Naive thymus-derived CD4-positive, alpha-beta T cell (primary cell): ENCODE measurements at regions not wholly inside any gene's neighbourhood (a gene's known extent, or its start where the extent isn't known, plus 50 kb on each side); places are given as distances from the start of the nearest gene placed in this dataset.

Source experiments
- ATAC-seq: fragments of 150-1000 bp; cut with Tn5 transposase; 2 replicates; pipeline ENCODE4 v1.10.0; 2021; ENCODE audit warnings: mild to moderate bottlenecking, moderate library complexity
- CTCF ChIA-PET: fragments of 350-600 bp; sonication (Branson Sonifier 250); formaldehyde crosslinking; loops from one replicate; lab custom pipeline; 2021; ENCODE audit warnings: antibody characterized with exemption; lab: Charles Lee
- POLR2A ChIA-PET: fragments of 350-600 bp; sonication (Branson Sonifier 250); formaldehyde crosslinking; loops from one replicate; lab custom pipeline; 2021; ENCODE audit warnings: antibody characterized with exemption, inconsistent platforms; lab: Charles Lee
- DNase-seq, 9 donors: peaks; one replicate each; pipeline versions ENCODE4 v3.0.0 to v3.0.0-alpha.2; 2020 to 2022; ENCODE audit warnings: mixed read lengths in 1 of 9
- H3K27ac ChIP-seq: one replicate; pipeline ENCODE4 v1.7.0; 2013; ENCODE audit warnings: mild to moderate bottlenecking, low read depth, low read length, moderate library complexity
- H3K27me3 ChIP-seq, 2 donors: one replicate each; pipeline ENCODE4 v1.7.0; 2013; ENCODE audit warnings: low read length in 2 of 2, mild to moderate bottlenecking in 2 of 2, moderate library complexity in 2 of 2; ENCODE audit not compliant: control insufficient read depth in 2 of 2, insufficient read depth in 2 of 2
- H3K36me3 ChIP-seq, 3 experiments: 1 replicate in 2 of 3; 2 replicates in 1 of 3; pipeline ENCODE4 v1.7.0; 2013; ENCODE audit warnings: low read length in 3 of 3, mild to moderate bottlenecking in 3 of 3, moderate library complexity in 1 of 3; ENCODE audit not compliant: insufficient read depth in 3 of 3, control insufficient read depth in 2 of 3
- H3K4me1 ChIP-seq, 2 donors: one replicate each; pipeline ENCODE4 v1.7.0; 2013; ENCODE audit warnings: low read length in 2 of 2, mild to moderate bottlenecking in 2 of 2, moderate library complexity in 1 of 2; ENCODE audit not compliant: control insufficient read depth in 2 of 2, insufficient read depth in 2 of 2
- H3K4me3 ChIP-seq: 2 replicates; pipeline ENCODE4 v1.7.0; 2013; ENCODE audit warnings: mild to moderate bottlenecking, low read length
- H3K9me3 ChIP-seq, 3 experiments: 1 replicate in 2 of 3; 2 replicates in 1 of 3; pipeline ENCODE4 v1.7.0; 2013; ENCODE audit warnings: low read length in 3 of 3; ENCODE audit not compliant: control insufficient read depth in 2 of 3
- H3K27ac Mint-ChIP-seq, 9 donors: one replicate each; pipeline ENCODE4 v1.8.0; 2020 to 2022; ENCODE audit warnings: mixed read lengths in 9 of 9, mild to moderate bottlenecking in 8 of 9, moderate library complexity in 5 of 9, inconsistent platforms in 2 of 9
- H3K27me3 Mint-ChIP-seq, 5 donors: one replicate each; pipeline ENCODE4 v1.8.0; 2021 to 2022; ENCODE audit warnings: mixed read lengths in 5 of 5, mild to moderate bottlenecking in 1 of 5
- H3K36me3 Mint-ChIP-seq, 5 donors: one replicate each; pipeline ENCODE4 v1.8.0; 2020 to 2022; ENCODE audit warnings: mixed read lengths in 5 of 5, mild to moderate bottlenecking in 3 of 5, inconsistent platforms in 1 of 5
- H3K4me1 Mint-ChIP-seq, 7 donors: one replicate each; pipeline ENCODE4 v1.8.0; 2020 to 2022; ENCODE audit warnings: mixed read lengths in 7 of 7, mild to moderate bottlenecking in 3 of 7, inconsistent platforms in 1 of 7
- H3K4me3 Mint-ChIP-seq, 10 donors: one replicate each; pipeline ENCODE4 v1.8.0; 2020 to 2022; ENCODE audit warnings: mild to moderate bottlenecking in 10 of 10, mixed read lengths in 10 of 10, moderate library complexity in 6 of 10, inconsistent platforms in 2 of 10
- H3K9me3 Mint-ChIP-seq, 11 donors: one replicate each; pipeline ENCODE4 v1.8.0; 2020 to 2022; ENCODE audit warnings: mixed read lengths in 11 of 11, mild to moderate bottlenecking in 4 of 11, inconsistent platforms in 1 of 11, moderate library complexity in 1 of 11
- intact Hi-C, 2 donors: fragments of 100-400 bp; cut with micrococcal nuclease; formaldehyde crosslinking; loops; one replicate each; pipeline ENCODE4 v1.15.1; 2023

GRCh38 chr7:130923365-130923764, 189.4 kb upstream of the KLF14 start:
- H3K36me3 Mint-ChIP-seq: peaks cover 0 to 29% (median 12%) of the 10 kb centered on the region in 5 donors
- Histone ChIP-seq H3K27me3 (no peaks in the 10 kb centered on the region), H3K36me3 (peaks cover 0 to 24% (median 0%) of the 10 kb centered on the region in 3 experiments), H3K27ac (no peak overlapping the region), H3K9me3 (no peaks in the 10 kb centered on the region), H3K4me3 (no peak overlapping the region), H3K4me1 (peaks cover 23 to 43% of the 10 kb centered on the region in 2 donors)
- intact Hi-C loops: no loop called here
- H3K4me1 Mint-ChIP-seq: peaks cover 60 to 95% (median 80%) of the 10 kb centered on the region in 7 donors
- CTCF ChIA-PET: no interaction called here
- H3K27ac Mint-ChIP-seq: peak overlapping the region; percentile 3 to 82 (median 57)
- no peak for DNase-seq
- POLR2A ChIA-PET: interaction anchor here (3.1 kb wide), 1 partner anchor 9 kb away, joined by 12 read pairs; no protein-coding TSS in a partner anchor
- H3K9me3 Mint-ChIP-seq: peaks cover 0 to 1% (median 0%) of the 10 kb centered on the region in 11 donors
- H3K27me3 Mint-ChIP-seq: no peaks in the 10 kb centered on the region
- peak overlapping the region in 1 of 10 donors; percentile 29 for H3K4me3 Mint-ChIP-seq
- no peak for ATAC-seq

GRCh38 chr7:130923930-130924329, 189.9 kb upstream of the KLF14 start:
- Histone ChIP-seq H3K27ac (no peak overlapping the region), H3K27me3 (no peaks in the 10 kb centered on the region), H3K9me3 (no peaks in the 10 kb centered on the region), H3K4me1 (peaks cover 23 to 41% of the 10 kb centered on the region in 2 donors), H3K36me3 (peaks cover 0 to 24% (median 0%) of the 10 kb centered on the region in 3 experiments), H3K4me3 (no peak overlapping the region)
- ATAC-seq: no peak
- H3K27me3 Mint-ChIP-seq: no peaks in the 10 kb centered on the region
- H3K27ac Mint-ChIP-seq: peak overlapping the region in 5 of 9 donors; percentile 2 to 87 (median 78)
- no peak overlapping the region for H3K4me3 Mint-ChIP-seq
- CTCF ChIA-PET: interaction anchor here (0.9 kb wide), 1 partner anchor 30 kb away, joined by 5 read pairs; no protein-coding TSS in a partner anchor
- H3K4me1 Mint-ChIP-seq: peaks cover 60 to 93% (median 78%) of the 10 kb centered on the region in 7 donors
- POLR2A ChIA-PET: interaction anchor here (0.7 to 3.1 kb wide), 2 partner anchors 10 to 404 kb away, joined by 4 to 12 read pairs; partner anchors contain the start of gene MKLN1
- DNase-seq: no peak
- intact Hi-C loops: no loop called here
- peaks cover 0 to 29% (median 12%) of the 10 kb centered on the region in 5 donors for H3K36me3 Mint-ChIP-seq
- peaks cover 0 to 1% (median 0%) of the 10 kb centered on the region in 11 donors for H3K9me3 Mint-ChIP-seq

GRCh38 chr7:130925136-130925794, 191.3 kb upstream of the KLF14 start:
- ChIA-PET CTCF (no interaction called here), POLR2A (interaction anchor here (3.1 kb wide), 1 partner anchor 11 kb away, joined by 12 read pairs; no protein-coding TSS in a partner anchor)
- peaks cover 0 to 21% (median 13%) of the 10 kb centered on the region in 5 donors for H3K36me3 Mint-ChIP-seq
- H3K4me1 Mint-ChIP-seq: peaks cover 59 to 95% (median 79%) of the 10 kb centered on the region in 7 donors
- no peaks in the 10 kb centered on the region for H3K27me3 ChIP-seq
- H3K27ac ChIP-seq: peak overlapping the region; percentile 59
- H3K4me3 Mint-ChIP-seq: peak overlapping the region in 5 of 10 donors; percentile 17 to 67 (median 39)
- H3K27me3 Mint-ChIP-seq: no peaks in the 10 kb centered on the region
- ATAC-seq (peak; percentile 29), DNase-seq (no peak)
- H3K4me1 ChIP-seq: peaks cover 29 to 48% of the 10 kb centered on the region in 2 donors
- H3K36me3 ChIP-seq: peaks cover 0 to 19% (median 0%) of the 10 kb centered on the region in 3 experiments
- H3K9me3 Mint-ChIP-seq: peaks cover 0 to 1% (median 0%) of the 10 kb centered on the region in 11 donors
- H3K4me3 ChIP-seq: no peak overlapping the region
- no peaks in the 10 kb centered on the region for H3K9me3 ChIP-seq
- intact Hi-C loops: no loop called here
- H3K27ac Mint-ChIP-seq: peak overlapping the region; percentile 64 to 88 (median 79)

GRCh38 chr7:130926001-130926691, 192.1 kb upstream of the KLF14 start:
- H3K4me3 ChIP-seq: peak overlapping the region; percentile 15
- POLR2A ChIA-PET: no interaction called here
- intact Hi-C loops: loop anchor here (1.0 to 2.0 kb wide), 4 partner anchors 8 to 17 kb away; no protein-coding TSS in a partner anchor

GRCh38 chr7:130927062-130927461, 193.1 kb upstream of the KLF14 start:
- H3K36me3 ChIP-seq: peaks cover 0 to 9% (median 0%) of the 10 kb centered on the region in 3 experiments
- intact Hi-C loops: loop anchor here in 1 of 2 donors (2.0 kb wide), 1 partner anchor 16 kb away; no protein-coding TSS in a partner anchor
- Mint-ChIP-seq H3K27ac (peak overlapping the region in 8 of 9 donors; percentile 79 to 88 (median 85)), H3K36me3 (peaks cover 0 to 20% (median 18%) of the 10 kb centered on the region in 5 donors), H3K9me3 (peaks cover 0 to 1% (median 0%) of the 10 kb centered on the region in 11 donors), H3K4me1 (peaks cover 67 to 98% (median 90%) of the 10 kb centered on the region in 7 donors), H3K27me3 (no peaks in the 10 kb centered on the region), H3K4me3 (peak overlapping the region in 8 of 10 donors; percentile 17 to 67 (median 42))
- peaks cover 43 to 55% of the 10 kb centered on the region in 2 donors for H3K4me1 ChIP-seq
- CTCF ChIA-PET: interaction anchor here (0.7 to 1.2 kb wide), 2 partner anchors 30 to 32 kb away, joined by 3 to 7 read pairs; no protein-coding TSS in a partner anchor
- ATAC-seq: no peak
- no peak overlapping the region for H3K4me3 ChIP-seq
- no peak overlapping the region for H3K27ac ChIP-seq
- H3K27me3 ChIP-seq: no peaks in the 10 kb centered on the region
- DNase-seq: no peak
- no peaks in the 10 kb centered on the region for H3K9me3 ChIP-seq
- POLR2A ChIA-PET: no interaction called here

More at GRCh38 chr7:130926001-130926691, 192.1 kb upstream of the KLF14 start:
- H3K4me3 Mint-ChIP-seq: peak overlapping the region; percentile 12 to 70 (median 62)
- peak overlapping the region; percentile 79 to 88 (median 86) for H3K27ac Mint-ChIP-seq
- H3K36me3 ChIP-seq: peaks cover 0 to 15% (median 0%) of the 10 kb centered on the region in 3 experiments
- peaks cover 63 to 95% (median 81%) of the 10 kb centered on the region in 7 donors for H3K4me1 Mint-ChIP-seq
- CTCF ChIA-PET: interaction anchor here (0.7 to 1.2 kb wide), 2 partner anchors 29 to 31 kb away, joined by 3 to 7 read pairs; no protein-coding TSS in a partner anchor
- no peaks in the 10 kb centered on the region for H3K27me3 ChIP-seq
- peak; percentile 52 for ATAC-seq
- peaks cover 38 to 49% of the 10 kb centered on the region in 2 donors for H3K4me1 ChIP-seq
- peaks cover 0 to 18% (median 17%) of the 10 kb centered on the region in 5 donors for H3K36me3 Mint-ChIP-seq
- peak in 1 of 9 donors; percentile 40 for DNase-seq
- peak overlapping the region; percentile 59 for H3K27ac ChIP-seq
- no peaks in the 10 kb centered on the region for H3K9me3 ChIP-seq
- no peaks in the 10 kb centered on the region for H3K27me3 Mint-ChIP-seq
- H3K9me3 Mint-ChIP-seq: peaks cover 0 to 1% (median 0%) of the 10 kb centered on the region in 11 donors

- peaks cover 0 to 1% (median 0%) of the 10 kb centered on the region in 11 donors for H3K9me3 Mint-ChIP-seq
- Histone ChIP-seq H3K4me1 (peaks cover 40 to 56% of the 10 kb centered on the region in 2 donors), H3K27ac (no peak overlapping the region), H3K27me3 (no peaks in the 10 kb centered on the region), H3K9me3 (no peaks in the 10 kb centered on the region), H3K4me3 (no peak overlapping the region), H3K36me3 (peaks cover 0 to 9% (median 0%) of the 10 kb centered on the region in 3 experiments)
- peaks cover 0 to 22% (median 18%) of the 10 kb centered on the region in 5 donors for H3K36me3 Mint-ChIP-seq
- CTCF ChIA-PET: no interaction called here
- peak overlapping the region in 8 of 10 donors; percentile 36 to 67 (median 48) for H3K4me3 Mint-ChIP-seq
- peaks cover 70 to 98% (median 88%) of the 10 kb centered on the region in 7 donors for H3K4me1 Mint-ChIP-seq
- POLR2A ChIA-PET: interaction anchor here (1.2 kb wide), 1 partner anchor 34 kb away, joined by 3 read pairs; no protein-coding TSS in a partner anchor
- DNase-seq: no peak
- H3K27ac Mint-ChIP-seq: peak overlapping the region; percentile 37 to 88 (median 79)
- H3K27me3 Mint-ChIP-seq: no peaks in the 10 kb centered on the region
- no peak for ATAC-seq
- intact Hi-C loops: loop anchor here in 1 of 2 donors (2.0 kb wide), 1 partner anchor 15 kb away; no protein-coding TSS in a partner anchor
Observed at GRCh38 chr7:130927564-130927963, 193.6 kb upstream of the KLF14 start.
